GM12874 (cell line): ENCODE measurements at regions not wholly inside any gene's neighbourhood (a gene's known extent, or its start where the extent isn't known, plus 50 kb on each side); places are given as distances from the start of the nearest gene placed in this dataset.
A peak's percentile ranks its signal among the peaks of the same experiment; 100 is the strongest.

Source experiments
- CTCF ChIP-seq: IDR thresholded peaks from 2 replicates; pipeline ENCODE4 v1.5.1; 2011; ENCODE audit warnings: low read depth, mild to moderate bottlenecking, control low read depth, low read length, moderate library complexity; ENCODE audit not compliant: insufficient read depth

GRCh38 chr11:95584589-95584988, 205.0 kb downstream of the FAM76B start:
- peak; percentile 23 for TF ChIP-seq CTCF

DNA sequence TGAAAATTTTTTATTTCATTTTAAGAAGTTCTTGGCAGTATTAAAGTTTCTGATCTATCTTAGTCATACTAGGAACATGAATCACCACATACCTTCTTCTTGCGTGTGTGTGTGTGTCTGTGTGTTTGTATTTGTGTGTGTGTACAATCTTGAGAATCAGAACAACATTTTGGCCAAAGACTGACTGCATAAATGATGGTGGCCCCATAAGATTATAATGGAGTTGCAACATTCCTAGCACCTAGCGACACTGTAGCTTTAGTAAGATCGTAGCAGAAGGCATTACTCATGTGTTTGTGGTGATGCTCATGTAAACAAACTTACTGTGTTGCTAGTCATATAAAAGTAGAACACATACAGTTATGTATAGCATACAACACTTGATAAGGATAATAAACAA, 205.4 kb downstream of the FAM76B start:
- no peak for TF ChIP-seq CTCF

DNA sequence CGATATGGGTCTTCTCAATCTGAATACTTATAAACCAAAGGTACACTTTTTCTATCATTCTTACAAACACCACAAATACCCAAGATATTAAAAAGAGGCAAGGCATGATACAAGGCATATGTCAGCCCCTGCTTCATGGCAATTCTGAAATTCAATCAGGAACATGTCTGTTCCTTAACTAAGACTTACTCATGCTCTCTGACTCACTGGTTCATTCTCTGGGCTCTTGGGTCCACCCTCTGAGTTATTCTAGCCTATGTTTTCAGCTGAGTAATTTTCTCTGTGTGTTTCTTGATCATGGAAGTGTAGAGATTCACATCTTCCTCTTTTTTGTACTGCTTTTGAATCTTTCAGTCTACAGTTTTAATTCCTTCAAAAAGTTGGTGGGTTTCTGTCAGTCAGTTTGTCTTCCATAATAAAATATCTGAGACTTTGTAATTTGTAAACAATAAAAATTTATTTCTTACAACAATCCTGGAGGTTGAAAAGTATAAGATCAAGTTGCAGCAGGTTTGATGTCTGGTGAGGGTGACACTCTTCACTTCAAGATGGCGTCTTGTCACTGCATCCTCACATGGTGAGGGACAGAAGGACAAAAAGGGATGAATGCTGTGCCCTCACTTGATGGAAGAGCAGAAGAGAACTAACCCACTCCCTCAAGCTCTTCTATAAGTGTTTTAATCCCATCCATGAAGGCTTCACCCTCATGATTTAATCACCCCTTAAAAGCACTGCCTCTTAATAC, 211.7 kb downstream of the FAM76B start:
- no peak for TF ChIP-seq CTCF

GRCh38 chr11:95576146-95576845, 213.3 kb downstream of the FAM76B start:
- TF ChIP-seq CTCF, result no peak

GRCh38 chr11:95575517-95575916, 214.1 kb downstream of the FAM76B start:
- TF ChIP-seq CTCF, result no peak

- no peak for TF ChIP-seq CTCF
These were observed 217.8 kb downstream of the FAM76B start for GRCh38 chr11:95571718-95572260.

DNA sequence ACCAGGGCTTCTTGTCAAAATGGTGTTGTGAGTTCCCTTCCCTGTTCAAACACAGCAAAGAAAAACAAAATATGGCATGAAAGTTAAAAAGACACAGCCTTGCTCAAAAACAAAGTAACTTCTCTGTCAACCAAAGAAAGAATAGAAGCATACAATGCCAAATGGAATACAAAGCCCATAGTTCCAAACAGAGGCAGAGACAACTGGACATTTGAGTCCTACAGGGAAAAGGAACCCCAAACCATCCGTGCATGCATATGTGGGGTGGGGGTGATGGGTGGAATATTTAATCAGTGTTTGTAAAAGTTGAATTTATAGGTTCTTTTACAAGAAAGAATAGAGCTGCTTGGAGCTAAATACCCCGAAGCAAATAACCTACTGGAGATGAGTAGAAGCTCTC, 218.7 kb downstream of the FAM76B start:
- no peak for TF ChIP-seq CTCF
